NCI-H82 treated with DMSO at 0.1 percent for 48 hours (cell line): ENCODE measurements at regions not wholly inside any gene's neighbourhood (a gene's known extent, or its start where the extent isn't known, plus 50 kb on each side); places are given as distances from the start of the nearest gene placed in this dataset.
"Not testable (repeated sequence)": the region's sequence is repeated elsewhere in the genome, so short reads cannot be mapped to it uniquely, and the experiment has no call there.

Experiments used
- DNase-seq: peaks from one replicate; lab custom pipeline; 2025; ENCODE audit not compliant: unreplicated experiment; lab: John Stamatoyannopoulos, UW

- DNase-seq, result no peak
These were observed 232.4 kb upstream of the AMIGO2 start for GRCh38 chr12:47312147-47312546.

DNA sequence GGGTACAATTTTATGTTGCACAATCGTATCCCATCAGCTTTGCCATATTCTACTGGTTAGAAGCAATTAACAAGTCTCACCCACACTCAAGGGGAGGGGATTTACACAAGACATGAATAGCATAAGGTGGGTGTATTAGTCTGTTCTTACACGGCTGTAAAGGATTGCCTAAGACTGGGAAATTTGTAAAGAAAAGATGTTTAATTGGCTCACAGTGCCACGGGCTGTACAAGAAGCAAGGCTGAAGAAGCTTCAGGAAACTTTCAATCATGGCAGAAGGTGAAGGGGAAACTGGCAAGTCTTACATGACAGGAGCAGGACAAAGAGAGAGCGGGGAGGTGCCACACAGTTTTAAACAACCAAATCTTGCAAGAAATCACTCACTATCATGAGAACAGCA is 231.8 kb upstream of the AMIGO2 start:
- no peak for DNase-seq

DNA sequence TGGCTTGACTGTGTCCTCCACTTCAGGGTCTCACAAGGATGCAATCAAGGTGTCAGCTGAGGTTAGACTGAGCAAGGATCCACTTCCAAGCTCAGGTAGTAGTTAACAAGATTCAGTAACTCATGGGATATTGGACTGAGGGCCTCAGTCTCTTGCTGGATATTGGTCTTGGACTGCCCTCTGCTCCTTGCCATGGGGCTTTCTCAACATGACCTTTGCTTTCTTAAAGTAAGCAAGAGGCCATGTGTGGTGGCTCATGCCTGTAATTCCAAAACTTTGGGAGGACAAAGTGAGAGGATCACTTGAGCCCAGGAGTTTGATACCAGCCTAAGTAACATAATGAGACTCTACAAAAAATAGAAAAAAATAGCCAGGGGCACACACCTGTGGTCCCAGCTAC is 231.3 kb upstream of the AMIGO2 start:
- no peak for DNase-seq

DNA sequence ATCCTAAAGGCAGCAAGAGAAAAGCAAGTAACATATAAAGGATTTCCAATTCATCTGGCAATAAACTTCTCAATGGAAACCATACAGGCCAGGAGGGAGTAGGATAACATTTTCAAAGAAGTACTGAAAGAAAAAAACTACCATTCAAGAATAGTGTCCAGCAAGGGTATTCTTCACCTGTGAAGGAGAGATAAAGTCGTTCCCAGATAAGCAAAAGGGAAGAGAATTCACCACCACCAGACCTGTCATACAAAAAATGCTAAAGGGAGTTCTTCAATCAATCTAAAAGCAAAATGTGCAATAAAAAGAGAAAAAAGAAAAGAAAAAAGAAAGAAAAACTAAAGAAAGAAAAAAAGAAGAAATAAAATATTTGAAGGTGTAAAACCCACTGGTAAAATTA is 228.9 kb upstream of the AMIGO2 start:
- DNase-seq, result no peak

DNA sequence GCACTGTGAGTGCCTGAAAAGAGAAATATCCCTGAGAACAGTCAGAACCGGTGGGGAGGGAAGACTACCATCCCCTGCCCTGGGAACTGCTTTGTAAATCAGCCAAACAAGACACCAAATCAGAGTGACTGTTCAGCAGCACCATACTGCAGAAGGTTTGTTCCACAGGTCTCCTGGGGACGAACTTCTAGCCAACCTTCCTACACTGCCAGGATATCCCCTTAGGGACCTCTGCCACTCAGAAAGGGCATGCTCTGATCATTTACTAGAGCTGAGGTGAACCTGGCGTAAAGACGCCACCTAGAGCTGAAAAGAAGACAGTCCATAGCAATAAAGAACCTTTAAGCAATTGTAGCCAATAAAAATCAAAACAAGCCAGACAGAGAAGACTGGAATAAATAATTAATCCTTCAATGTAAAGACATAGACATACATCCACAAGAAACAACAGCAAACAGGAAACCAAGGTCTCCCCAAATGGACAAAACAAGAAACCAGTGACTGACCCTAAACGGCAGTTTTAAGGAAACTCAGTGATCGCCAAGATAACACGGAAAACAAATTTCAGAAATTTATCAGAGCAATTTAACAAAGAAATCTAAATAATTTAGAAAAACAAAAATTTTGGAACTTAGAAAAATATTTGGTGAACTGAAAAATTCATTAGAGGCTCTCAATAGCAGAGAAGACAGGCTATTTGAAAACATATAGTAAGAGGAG is 228.1 kb upstream of the AMIGO2 start:
- DNase-seq, result peak; percentile 50

DNA sequence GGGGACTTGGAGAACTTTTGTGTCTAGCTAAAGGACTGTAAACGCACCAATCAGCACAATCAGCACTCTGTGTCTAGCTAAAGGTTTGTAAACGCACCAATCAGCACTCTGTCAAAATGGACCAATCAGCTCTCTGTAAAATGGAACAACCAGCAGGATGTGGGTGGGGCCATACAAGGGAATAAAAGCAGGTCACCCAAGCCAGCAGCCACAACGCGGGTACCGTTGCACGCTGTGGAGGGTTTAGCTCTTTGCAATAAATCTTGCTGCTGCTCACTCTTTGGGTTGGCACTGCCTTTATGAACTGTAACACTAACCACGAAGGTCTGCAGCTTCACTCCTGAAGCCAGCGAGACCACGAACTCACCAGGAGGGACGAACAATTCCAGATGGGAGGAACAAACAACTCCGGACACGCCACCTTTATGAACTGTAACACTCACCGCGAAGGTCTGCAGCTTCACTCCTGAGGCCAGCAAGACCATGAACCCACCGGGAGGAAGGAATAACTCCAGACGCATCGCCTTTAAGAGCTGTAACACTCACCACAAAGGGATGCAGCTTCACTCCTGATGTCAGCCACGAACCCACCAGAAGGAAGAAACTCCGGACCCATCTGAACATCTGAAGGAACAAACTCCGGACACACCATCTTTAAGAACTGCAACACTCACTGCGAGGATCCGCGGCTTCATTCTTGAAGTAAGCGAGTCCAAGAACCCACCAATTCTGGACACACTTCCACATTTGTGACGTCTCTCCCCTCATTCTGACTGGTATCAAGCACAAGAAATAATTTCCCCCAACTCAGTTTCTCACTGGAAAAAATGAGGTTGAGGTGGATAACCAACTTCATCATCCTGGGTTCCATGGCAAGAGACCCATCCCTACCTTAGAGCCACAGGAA is 227.3 kb upstream of the AMIGO2 start:
- not testable (repeated sequence) for DNase-seq

DNA sequence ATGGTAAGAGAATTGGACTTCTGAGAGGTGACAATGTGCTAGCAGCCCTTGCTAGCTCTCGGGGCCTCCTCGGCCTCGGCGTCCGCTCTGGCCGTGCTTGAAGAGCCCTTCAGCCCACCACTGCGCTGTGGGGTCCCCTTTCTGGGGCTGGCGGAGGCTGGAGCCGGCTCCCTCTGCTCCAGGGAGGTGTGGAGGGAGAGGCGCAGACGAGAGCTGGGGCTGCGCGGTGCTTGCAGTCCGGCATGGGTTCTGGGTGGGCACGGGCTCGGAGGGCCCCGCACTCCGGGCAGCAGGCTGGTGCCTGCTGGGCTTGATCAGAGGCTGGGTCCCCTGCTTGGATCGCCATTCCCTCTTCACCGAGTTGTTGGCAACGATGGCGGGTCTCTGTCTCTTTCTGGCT is 226.4 kb upstream of the AMIGO2 start:
- DNase-seq, result no peak

DNA sequence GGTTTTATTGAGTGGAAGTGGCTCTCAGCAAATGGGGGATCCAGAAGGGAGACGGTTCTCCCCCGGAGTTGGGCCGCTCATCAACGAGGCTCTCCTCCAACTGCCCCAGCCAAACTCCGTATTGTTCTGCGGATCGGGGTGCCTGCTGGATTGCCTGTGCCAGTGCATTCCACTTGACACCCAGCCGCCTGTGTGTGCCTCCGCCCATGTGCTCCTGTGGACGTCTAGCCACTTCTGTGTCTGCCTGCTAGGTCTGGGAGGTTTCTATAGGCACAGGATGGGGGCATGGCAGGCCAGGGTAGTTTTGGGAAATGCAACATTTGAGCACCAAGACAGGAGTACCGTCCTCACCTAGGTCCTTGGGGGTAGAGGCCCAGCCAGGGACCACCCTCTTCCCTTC is 225.7 kb upstream of the AMIGO2 start:
- no peak for DNase-seq

GRCh38 chr12:47303995-47304560 is 224.3 kb upstream of the AMIGO2 start:
- DNase-seq, result no peak

GRCh38 chr12:47303207-47303606 is 223.4 kb upstream of the AMIGO2 start:
- no peak for DNase-seq

- DNase-seq, result no peak
These were observed 222.4 kb upstream of the AMIGO2 start for GRCh38 chr12:47302111-47302671.

DNA sequence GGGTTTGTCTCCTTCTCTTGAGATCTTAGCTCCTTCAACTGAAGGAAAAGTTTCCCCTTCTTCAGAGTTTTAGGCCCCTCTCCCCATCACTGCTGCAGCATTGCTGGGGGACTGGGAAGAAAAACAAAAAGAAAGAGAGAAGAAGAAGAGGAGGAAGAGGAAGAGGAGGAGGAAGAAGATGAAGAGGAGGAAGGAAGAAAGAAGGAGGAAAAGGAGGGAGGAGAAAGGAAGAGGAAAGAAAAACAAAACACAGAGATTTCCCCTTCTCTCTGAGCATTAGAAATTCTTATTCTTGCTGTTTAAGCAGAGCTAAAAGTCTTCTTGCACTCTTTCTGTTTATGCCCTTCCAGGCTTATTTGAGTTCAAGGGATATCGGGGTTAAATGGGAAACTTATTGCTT is 219.8 kb upstream of the AMIGO2 start:
- no peak for DNase-seq

- DNase-seq, result no peak
These were observed 218.2 kb upstream of the AMIGO2 start for GRCh38 chr12:47297993-47298392.

- DNase-seq, result peak; percentile 53
These were observed 217.1 kb upstream of the AMIGO2 start for GRCh38 chr12:47296828-47297227.

DNA sequence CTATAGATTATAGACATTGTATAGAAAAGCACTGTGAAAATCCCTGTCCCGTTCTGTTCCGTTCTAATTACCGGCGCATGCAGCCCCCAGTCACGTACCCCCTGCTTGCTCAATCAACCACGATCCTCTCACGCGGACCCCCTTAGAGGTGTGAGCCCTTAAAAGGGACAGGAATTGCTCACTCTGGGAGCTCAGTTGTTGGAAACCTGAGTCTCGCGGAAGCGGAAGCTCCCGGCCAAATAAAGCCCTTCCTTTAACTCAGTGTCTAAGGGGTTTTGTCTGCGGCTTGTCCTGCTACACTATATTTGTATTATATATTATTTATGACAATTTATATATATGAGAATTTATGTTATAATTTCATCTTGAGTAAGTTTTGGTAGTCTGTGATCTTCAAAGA is 213.6 kb upstream of the AMIGO2 start:
- no peak for DNase-seq

DNA sequence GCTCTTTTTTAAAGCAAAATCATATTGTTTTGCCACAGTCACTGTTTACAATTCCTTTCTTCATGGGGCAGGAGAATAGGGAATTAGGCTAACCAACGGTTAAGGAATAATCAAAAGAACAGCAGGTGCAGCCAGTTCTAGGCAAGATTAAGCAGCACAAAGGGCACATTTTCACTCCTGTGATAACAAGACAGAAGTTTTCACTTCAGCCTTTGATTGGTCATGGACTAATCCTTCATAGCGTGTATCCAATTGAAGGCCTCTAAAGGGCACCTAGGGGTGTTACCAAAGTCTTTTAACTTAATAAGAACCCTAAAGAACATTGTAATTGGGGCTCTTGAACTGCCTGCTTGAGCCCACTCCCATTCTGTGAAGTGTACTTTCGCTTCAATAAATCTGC is 206.9 kb upstream of the AMIGO2 start:
- no peak for DNase-seq
